Gastroesophageal sphincter (tissue), 4 donors: ENCODE measurements at regions not wholly inside any gene's neighbourhood (a gene's known extent, or its start where the extent isn't known, plus 50 kb on each side); places are given as distances from the start of the nearest gene placed in this dataset.
"Not testable (repeated sequence)": the region's sequence is repeated elsewhere in the genome, so short reads cannot be mapped to it uniquely, and the experiment has no call there.

Experiments
- ATAC-seq: fragments of 150-250 bp; one replicate; pipeline ENCODE4 v1.9.1; 2016; ENCODE audit warnings: mild to moderate bottlenecking, moderate library complexity
- H3K27ac ChIP-seq, 4 donors: fragments of 200-600 bp; sonication (generic) in 3 of 4; 1 replicate in 3 of 4; 2 replicates in 1 of 4; pipeline ENCODE4 v1.5.1; 2016 to 2019
- H3K27me3 ChIP-seq: fragments of 200-600 bp; sonication (generic); one replicate; pipeline ENCODE4 v1.5.1; 2019
- H3K36me3 ChIP-seq, 2 donors: fragments of 200-600 bp; sonication (generic); one replicate each; pipeline ENCODE4 v1.5.1; 2019; ENCODE audit warnings: control low read depth in 1 of 2
- H3K4me1 ChIP-seq, 3 donors: fragments of 200-600 bp; sonication (generic); 1 replicate in 2 of 3; 2 replicates in 1 of 3; pipeline ENCODE4 v1.5.1; 2016 to 2019; ENCODE audit warnings: control low read depth in 2 of 3
- H3K4me3 ChIP-seq, 2 donors: fragments of 200-600 bp; sonication (generic); one replicate each; pipeline ENCODE4 v1.5.1; 2019; ENCODE audit warnings: mild to moderate bottlenecking in 1 of 2, moderate library complexity in 1 of 2
- H3K9me3 ChIP-seq, 3 donors: fragments of 200-600 bp; sonication (generic); one replicate each; pipeline ENCODE4 v1.5.1; 2017 to 2019; ENCODE audit warnings: control low read depth in 2 of 3
- CTCF ChIP-seq, 4 experiments: fragments of 200-600 bp in 2 of 4; fragments of 450-650 bp in 2 of 4; sonication (generic) in 1 of 4; IDR thresholded peaks; one replicate each; pipeline ENCODE4 v1.5.1; 2017 to 2019; ENCODE audit warnings: antibody characterized with exemption in 4 of 4, mild to moderate bottlenecking in 2 of 4, moderate library complexity in 2 of 4
- EP300 ChIP-seq: sonication (generic); formaldehyde crosslinking; IDR thresholded peaks from one replicate; pipeline ENCODE4 v1.6.1; 2017; ENCODE audit warnings: antibody characterized with exemption, mild to moderate bottlenecking
- POLR2A ChIP-seq, 2 donors: fragments of 450-650 bp; IDR thresholded peaks; one replicate each; pipeline ENCODE4 v1.6.1; 2017; ENCODE audit warnings: antibody characterized with exemption in 2 of 2, mild to moderate bottlenecking in 2 of 2, moderate library complexity in 1 of 2
- POLR2AphosphoS5 ChIP-seq: sonication (generic); formaldehyde crosslinking; IDR thresholded peaks from one replicate; pipeline ENCODE4 v1.6.1; 2017; ENCODE audit warnings: antibody characterized with exemption
- WGBS, 2 donors: methylation state at CpG; one replicate each; pipeline ENCODE4 v1.1.5; 2018; ENCODE audit warnings: low coverage in 1 of 2; 5-methylcytosine and 5-hydroxymethylcytosine counted together

- no peaks in the 10 kb centered on the region for H3K27me3 ChIP-seq
- no peak for ATAC-seq
- no peak for TF ChIP-seq CTCF (IDR thresholded peaks at IDR 0.05)
- TF ChIP-seq EP300 = no peak
- TF ChIP-seq POLR2A (IDR thresholded peaks at IDR 0.05) = no peak
- TF ChIP-seq POLR2AphosphoS5 = no peak
- H3K4me3 ChIP-seq = no peak overlapping the region
- no peaks in the 10 kb centered on the region for H3K9me3 ChIP-seq
- H3K4me1 ChIP-seq = peaks cover 0 to 5% (median 0%) of the 10 kb centered on the region in 3 donors
- no peak overlapping the region for H3K27ac ChIP-seq
- WGBS, 2 donors = 43 to 56% methylated on average over 1 of the region's 1 CpG
- no peaks in the 10 kb centered on the region for H3K36me3 ChIP-seq
These were observed 1065.4 kb downstream of the TAF11L14 start for GRCh38 chr5:18699681-18700080.

GRCh38 chr5:18702821-18703220 lies 1068.6 kb downstream of the TAF11L14 start:
- TF ChIP-seq POLR2AphosphoS5 (no peak), POLR2A (IDR thresholded peaks at IDR 0.05) (no peak), EP300 (no peak), CTCF (IDR thresholded peaks at IDR 0.05) (no peak)
- Histone ChIP-seq H3K36me3 (no peaks in the 10 kb centered on the region), H3K4me3 (no peak overlapping the region), H3K9me3 (no peaks in the 10 kb centered on the region), H3K27me3 (no peaks in the 10 kb centered on the region), H3K4me1 (peaks cover 0 to 5% (median 0%) of the 10 kb centered on the region in 3 donors), H3K27ac (no peak overlapping the region)
- WGBS, 2 donors = 48 to 58% methylated on average over 1 of the region's 1 CpG
- no peak for ATAC-seq

GRCh38 chr5:18712936-18713485 lies 1078.8 kb downstream of the TAF11L14 start:
- WGBS, 2 donors = 81 to 85% methylated on average over 5 of the region's 5 CpGs
- Histone ChIP-seq H3K27me3 (no peaks in the 10 kb centered on the region), H3K9me3 (no peaks in the 10 kb centered on the region), H3K4me3 (no peak overlapping the region), H3K4me1 (no peaks in the 10 kb centered on the region), H3K36me3 (no peaks in the 10 kb centered on the region), H3K27ac (no peak overlapping the region)
- no peak for TF ChIP-seq POLR2AphosphoS5
- no peak for ATAC-seq

- no peaks in the 10 kb centered on the region for H3K9me3 ChIP-seq
- TF ChIP-seq POLR2A (IDR thresholded peaks at IDR 0.05) (no peak), CTCF (IDR thresholded peaks at IDR 0.05) (no peak), POLR2AphosphoS5 (no peak), EP300 (no peak)
- 11 to 31% methylated on average over 1 of the region's 1 CpG for WGBS, 2 donors
- H3K4me3 ChIP-seq = no peak overlapping the region
- no peaks in the 10 kb centered on the region for H3K27me3 ChIP-seq
- ATAC-seq = no peak
- H3K4me1 ChIP-seq = no peaks in the 10 kb centered on the region
- H3K27ac ChIP-seq = no peak overlapping the region
- H3K36me3 ChIP-seq = no peaks in the 10 kb centered on the region
These were observed 1085.7 kb downstream of the TAF11L14 start for GRCh38 chr5:18720002-18720401.

GRCh38 chr5:18732556-18733479 lies 1098.6 kb downstream of the TAF11L14 start:
- Histone ChIP-seq H3K4me1 (no peaks in the 10 kb centered on the region), H3K27ac (no peak overlapping the region), H3K27me3 (no peaks in the 10 kb centered on the region), H3K36me3 (no peaks in the 10 kb centered on the region), H3K9me3 (no peaks in the 10 kb centered on the region), H3K4me3 (no peak overlapping the region)
- no peak for TF ChIP-seq POLR2AphosphoS5
- no peak for ATAC-seq
- 89 to 92% methylated on average over 8 to 10 of the region's 16 CpGs for WGBS, 2 donors

GRCh38 chr5:18736051-18736398 lies 1101.8 kb downstream of the TAF11L14 start:
- 43 to 50% methylated on average over 2 of the region's 2 CpGs for WGBS, 2 donors
- no peak overlapping the region for H3K27ac ChIP-seq
- ATAC-seq = no peak

GRCh38 chr5:18736736-18737135 lies 1102.5 kb downstream of the TAF11L14 start:
- not testable (repeated sequence) for H3K9me3 ChIP-seq, H3K27me3 ChIP-seq, H3K4me1 ChIP-seq, H3K36me3 ChIP-seq, H3K27ac ChIP-seq, H3K4me3 ChIP-seq, ATAC-seq
- 70% methylated on average over 7 of the region's 7 CpGs; no CpG with 5 or more reads in 1 of the 2 donors for WGBS, 2 donors

More at GRCh38 chr5:18736051-18736398, 1101.8 kb downstream of the TAF11L14 start:
- Histone ChIP-seq H3K27me3 (no peaks in the 10 kb centered on the region), H3K4me1 (no peaks in the 10 kb centered on the region), H3K9me3 (no peaks in the 10 kb centered on the region), H3K36me3 (no peaks in the 10 kb centered on the region), H3K4me3 (no peak overlapping the region)
- TF ChIP-seq EP300 = no peak
- no peak for TF ChIP-seq CTCF (IDR thresholded peaks at IDR 0.05)
- no peak for TF ChIP-seq POLR2AphosphoS5
- no peak for TF ChIP-seq POLR2A (IDR thresholded peaks at IDR 0.05)
